K562 (cell line): ENCODE measurements at regions not wholly inside any gene's neighbourhood (a gene's known extent, or its start where the extent isn't known, plus 50 kb on each side); places are given as distances from the start of the nearest gene placed in this dataset.

Source experiments
- ATAC-seq: fragments of 200-7000 bp; cut with Tn5 transposase; 3 replicates; pipeline ENCODE4 v1.9.1; 2020; ENCODE audit warnings: moderate library complexity
- BruUV-seq: library from RNA; stranded (reverse); fragments of 400-500 nt; replicated peaks from 2 replicates; lab custom pipeline; 2021; lab: Mats Ljungman, UMichigan
- CTCF ChIA-PET: fragments of 300-600 bp; formaldehyde crosslinking; extraction: SDS; loops from one replicate; lab custom pipeline; 2021; ENCODE audit warnings: low intra/inter-chr PET ratio; lab: Yijun Ruan, JAX
- POLR2A ChIA-PET: fragments of 300-600, 350-650 bp; sonication (Branson Sonifier 250); formaldehyde crosslinking; extraction: SDS; loops from one replicate; lab custom pipeline; 2021; ENCODE audit warnings: antibody characterized with exemption, inconsistent platforms; lab: Yijun Ruan, JAX
- DNase-seq, 4 experiments: peaks; one replicate each; pipeline versions ENCODE4 v3.0.0 to v3.0.0-alpha.2; 2011 to 2018; ENCODE audit warnings: low spot score in 3 of 4, mixed read lengths in 3 of 4; ENCODE audit errors: extremely low read depth in 1 of 4
- FAIRE-seq: peaks from 2 replicates; lab custom pipeline; 2011; peaks lifted over from hg19 to GRCh38; lab: Jason Lieb, UNC
- H2AFZ ChIP-seq: 2 replicates; pipeline ENCODE4 v1.6.0; 2011; ENCODE audit warnings: low read depth, low read length, control low read depth, inconsistent platforms
- H3K27ac ChIP-seq: fragments of 200-600 bp; 3 replicates; pipeline ENCODE4 v1.8.0; 2011; ENCODE audit warnings: low read depth, mild to moderate bottlenecking, control low read depth, inconsistent platforms, low read length, moderate library complexity, mixed read lengths; ENCODE audit errors: extremely low read depth
- H3K27me3 ChIP-seq, 2 experiments: fragments of 300-600 bp in 1 of 2; 2 replicates in 1 of 2; 3 replicates in 1 of 2; pipeline versions ENCODE4 v1.6.0 to v1.8.0; 2011; ENCODE audit warnings: inconsistent platforms in 2 of 2, low read length in 2 of 2, mild to moderate bottlenecking in 1 of 2, mixed read lengths in 1 of 2, moderate library complexity in 1 of 2; ENCODE audit not compliant: control insufficient read depth in 2 of 2, insufficient read depth in 2 of 2
- H3K36me3 ChIP-seq: fragments of 300-600 bp; 3 replicates; pipeline ENCODE4 v1.8.0; 2011; ENCODE audit warnings: mild to moderate bottlenecking, low read length, inconsistent platforms; ENCODE audit not compliant: control insufficient read depth, insufficient read depth
- H3K4me1 ChIP-seq, 2 experiments: fragments of 200-600 bp in 1 of 2; replicated peaks in 1 of 2; 2 replicates in 1 of 2; 3 replicates in 1 of 2; pipeline versions ENCODE4 v1.5.1 to v1.8.0; 2011; ENCODE audit warnings: inconsistent platforms in 2 of 2, low read length in 2 of 2, mild to moderate bottlenecking in 1 of 2, mixed read lengths in 1 of 2, moderate library complexity in 1 of 2; ENCODE audit not compliant: control insufficient read depth in 2 of 2, insufficient read depth in 2 of 2
- H3K4me2 ChIP-seq: 2 replicates; pipeline ENCODE4 v1.6.1; 2011; ENCODE audit warnings: low read length, control low read depth, inconsistent platforms, mixed read lengths; ENCODE audit not compliant: insufficient read depth
- H3K4me3 ChIP-seq: fragments of 200-600 bp; sonication (generic), shearing (Covaris generic); 2 replicates; pipeline ENCODE4 v1.5.1; 2016; ENCODE audit warnings: control low read depth, inconsistent platforms
- H3K79me2 ChIP-seq: fragments of 200-600 bp; 3 replicates; pipeline ENCODE4 v1.8.0; 2011; ENCODE audit warnings: low read length, inconsistent platforms; ENCODE audit not compliant: control insufficient read depth, insufficient read depth
- H3K9ac ChIP-seq, 2 experiments: 2 replicates each; pipeline versions ENCODE4 v1.6.0 to v1.6.1; 2011; ENCODE audit warnings: low read depth in 2 of 2, low read length in 2 of 2, control low read depth in 1 of 2, inconsistent platforms in 1 of 2, mild to moderate bottlenecking in 1 of 2, mixed read lengths in 1 of 2; ENCODE audit not compliant: insufficient read depth in 1 of 2
- H3K9me1 ChIP-seq: one replicate; pipeline ENCODE4 v1.6.0; 2011; ENCODE audit warnings: inconsistent platforms, mild to moderate bottlenecking, low read length, moderate library complexity; ENCODE audit not compliant: control insufficient read depth, insufficient read depth
- H3K9me3 ChIP-seq: replicated peaks from 2 replicates; pipeline ENCODE4 v1.5.1; 2011; ENCODE audit warnings: low read depth, low read length, inconsistent platforms; ENCODE audit not compliant: control insufficient read depth, insufficient read depth
- H4K20me1 ChIP-seq: replicated peaks from 2 replicates; pipeline ENCODE4 v1.6.1; 2011; ENCODE audit warnings: low read length, inconsistent platforms, mixed read lengths; ENCODE audit not compliant: control insufficient read depth, insufficient read depth
- ZNF431 ChIP-seq: sonication (generic); formaldehyde crosslinking; IDR thresholded peaks from 2 replicates; pipeline ENCODE4 v1.8.0; 2022; ENCODE audit warnings: mild to moderate bottlenecking, missing genetic modification reagents
- WGBS: fragments of 100-300 bp; shearing (Covaris generic); methylation state at CpG from one replicate; pipeline ENCODE4 v1.1.6; 2016; ENCODE audit warnings: low coverage, mixed read lengths; ENCODE audit not compliant: insufficient coverage; ENCODE audit errors: missing lambda C conversion rate; 5-methylcytosine and 5-hydroxymethylcytosine counted together
- in situ Hi-C: fragments of 300-500 bp; cut with MboI; formaldehyde crosslinking; loops from 4 replicates; pipeline ENCODE4 v1.15.0; 2018; ENCODE audit warnings: inconsistent platforms, mixed read lengths
- intact Hi-C: fragments of 100-400 bp; cut with micrococcal nuclease; formaldehyde crosslinking; loops from 2 replicates; pipeline ENCODE4 v1.14.2; 2022
- TF ChIP-seq, protein P1 (sequence below): fragments of 250-450 bp; sonication (Bioruptor Pico); IDR thresholded peaks from 2 replicates; pipeline ENCODE4 v1.8.0; 2021; ENCODE audit warnings: mild to moderate bottlenecking, moderate library complexity

DNA sequence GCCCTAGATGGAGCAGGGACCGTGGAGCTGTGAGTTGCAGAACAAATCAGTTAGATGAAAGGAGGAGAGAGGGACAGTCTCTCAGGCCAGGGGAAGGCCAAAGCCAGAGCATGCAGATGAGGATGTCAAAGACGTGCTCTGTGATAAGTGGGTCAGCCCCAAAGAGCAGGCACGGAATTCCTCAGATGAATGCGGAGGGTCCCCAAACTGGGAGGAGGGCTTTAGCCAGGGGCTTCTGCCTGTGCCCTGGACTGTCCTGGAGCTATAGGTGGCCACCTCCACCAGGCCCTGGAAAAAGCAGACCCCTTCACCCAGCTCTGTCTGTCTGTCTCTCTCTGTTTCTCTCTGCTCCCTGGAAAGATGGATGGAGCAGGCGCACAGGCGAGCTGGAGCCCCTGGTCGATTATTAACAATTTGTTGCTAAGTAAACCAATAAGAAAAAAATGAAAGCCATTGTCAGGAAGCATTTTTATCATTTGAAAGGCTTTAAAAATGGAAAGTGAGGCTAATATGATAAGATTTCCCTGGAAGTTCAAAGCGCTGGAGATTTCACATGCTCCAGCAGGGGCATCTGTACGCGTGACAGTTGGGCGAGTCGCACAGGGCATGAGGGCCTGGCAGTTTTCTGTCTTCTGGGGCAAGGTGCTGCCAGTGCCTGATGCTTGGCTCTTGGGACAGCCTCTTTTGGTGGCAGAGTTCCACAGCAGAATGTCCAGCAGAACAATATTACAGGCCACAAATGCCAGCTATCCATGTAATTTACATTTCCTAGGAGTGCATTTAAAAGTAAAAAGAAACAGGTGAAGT is 241.0 kb downstream of the GLI2 start:
- H2AFZ ChIP-seq, result no peak overlapping the region
- no peaks in the 10 kb centered on the region for H3K79me2 ChIP-seq
- DNase-seq, result no peak
- no TSS peak for BruUV-seq
- no peak for ATAC-seq
- no peaks in the 10 kb centered on the region for H3K9me3 ChIP-seq
- intact Hi-C loops, result no loop called here
- H3K4me2 ChIP-seq, result no peak overlapping the region
- H3K9me1 ChIP-seq, result no peaks in the 10 kb centered on the region
- in situ Hi-C loops, result no loop called here
- no peak overlapping the region for H3K4me3 ChIP-seq
- POLR2A ChIA-PET, result interaction anchor here (0.7 to 0.9 kb wide), 2 partner anchors 14 to 286 kb away, joined by 3 to 4 read pairs; no protein-coding TSS in a partner anchor
- no peak for TF ChIP-seq ZNF431 (CRISPR knock-in tag)
- TF ChIP-seq, protein P1, sequence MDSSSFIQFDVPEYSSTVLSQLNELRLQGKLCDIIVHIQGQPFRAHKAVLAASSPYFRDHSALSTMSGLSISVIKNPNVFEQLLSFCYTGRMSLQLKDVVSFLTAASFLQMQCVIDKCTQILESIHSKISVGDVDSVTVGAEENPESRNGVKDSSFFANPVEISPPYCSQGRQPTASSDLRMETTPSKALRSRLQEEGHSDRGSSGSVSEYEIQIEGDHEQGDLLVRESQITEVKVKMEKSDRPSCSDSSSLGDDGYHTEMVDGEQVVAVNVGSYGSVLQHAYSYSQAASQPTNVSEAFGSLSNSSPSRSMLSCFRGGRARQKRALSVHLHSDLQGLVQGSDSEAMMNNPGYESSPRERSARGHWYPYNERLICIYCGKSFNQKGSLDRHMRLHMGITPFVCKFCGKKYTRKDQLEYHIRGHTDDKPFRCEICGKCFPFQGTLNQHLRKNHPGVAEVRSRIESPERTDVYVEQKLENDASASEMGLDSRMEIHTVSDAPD (CRISPR knock-in tag), result no peak
- no peak for FAIRE-seq
- no peak overlapping the region for H3K9ac ChIP-seq
- H3K36me3 ChIP-seq, result no peaks in the 10 kb centered on the region
- whole genome bisulfite sequencing, result 1% methylated on average over 12 of the region's 12 CpGs
- no peak overlapping the region for H3K27ac ChIP-seq
- peaks cover 0 to 5% of the 10 kb centered on the region in 2 experiments; a peak in 2 of 5 replicates for H3K4me1 ChIP-seq
- peaks cover 13% of the 10 kb centered on the region; the same call in 1 of the 2 replicates for H4K20me1 ChIP-seq
- peaks cover 13 to 71% of the 10 kb centered on the region in 2 experiments; a peak in 3 of 5 replicates for H3K27me3 ChIP-seq
- CTCF ChIA-PET, result no interaction called here
